COR-L47 (cell line): ENCODE measurements at regions not wholly inside any gene's neighbourhood (a gene's known extent, or its start where the extent isn't known, plus 50 kb on each side); places are given as distances from the start of the nearest gene placed in this dataset.
"Not testable (repeated sequence)": the region's sequence is repeated elsewhere in the genome, so short reads cannot be mapped to it uniquely, and the experiment has no call there.

Source experiments
- DNase-seq: peaks from one replicate; lab custom pipeline; 2025; lab: John Stamatoyannopoulos, UW

GRCh38 chr5:17978954-17979353 is 344.7 kb downstream of the TAF11L14 start:
- DNase-seq, result no peak

DNA sequence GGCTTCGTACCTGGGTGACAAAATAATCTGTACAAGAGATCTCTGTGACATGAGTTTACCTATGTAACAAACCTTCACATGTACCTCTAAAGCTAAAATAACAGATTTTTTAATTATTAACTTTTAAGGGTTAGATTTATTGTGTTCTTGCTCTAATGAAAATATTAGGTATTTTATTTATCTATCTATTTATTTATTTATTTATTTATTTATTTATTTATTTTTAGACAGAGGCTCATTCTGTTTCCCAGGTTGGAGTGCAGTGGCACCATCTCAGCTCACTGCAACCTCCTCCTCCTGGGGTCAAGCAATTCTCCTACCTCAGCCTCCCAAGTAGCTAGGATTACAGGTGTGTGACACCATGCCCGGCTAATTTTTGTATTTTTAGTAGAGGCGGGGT is 348.4 kb downstream of the TAF11L14 start:
- DNase-seq, result not testable (repeated sequence)

GRCh38 chr5:17989036-17989435 is 354.8 kb downstream of the TAF11L14 start:
- no peak for DNase-seq

DNA sequence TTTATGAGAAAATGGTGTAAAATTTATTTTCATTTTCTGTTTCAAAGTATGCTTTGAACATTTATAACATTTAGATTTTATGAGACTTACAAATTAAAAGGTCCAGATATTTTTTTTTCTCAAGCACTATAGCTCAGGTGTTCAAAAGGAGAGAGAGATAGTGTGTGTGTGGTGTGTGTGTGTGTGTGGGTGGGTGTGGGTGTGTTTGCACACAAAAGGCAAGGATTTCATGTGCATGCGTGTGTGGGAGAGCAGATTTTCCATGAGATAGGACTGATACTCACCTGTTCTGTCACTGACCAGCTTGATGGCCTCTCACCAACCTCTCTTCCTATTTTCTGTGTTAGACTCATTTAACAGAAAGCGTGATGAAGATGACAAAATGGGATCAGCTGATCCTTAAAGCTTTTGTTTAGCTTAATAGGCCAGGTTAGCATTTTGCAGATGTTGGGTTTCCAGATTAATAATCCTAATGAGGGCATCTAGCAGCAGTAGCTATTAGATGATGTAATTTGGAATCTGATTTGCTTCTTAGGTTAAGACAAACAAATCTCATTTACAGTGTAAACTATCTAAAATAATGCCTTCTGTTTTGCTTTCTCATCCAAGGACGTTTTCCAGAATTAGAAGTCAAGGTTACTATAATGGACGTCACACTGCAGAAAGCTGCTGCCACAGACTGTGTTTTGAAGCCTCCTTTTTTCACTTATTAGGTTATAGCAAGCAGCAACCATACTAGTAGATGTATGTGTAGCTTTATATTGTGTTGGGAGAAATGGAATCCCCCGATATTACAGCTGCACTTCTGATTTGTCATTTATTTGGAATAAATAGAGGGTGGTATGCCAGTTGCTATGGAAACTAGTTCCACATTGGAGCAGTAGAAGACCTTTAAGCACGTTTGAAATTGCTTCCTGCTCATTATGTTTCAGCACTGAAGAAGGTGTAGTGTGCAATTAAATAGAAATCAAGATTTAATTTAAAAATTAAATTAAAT is 355.6 kb downstream of the TAF11L14 start:
- peak; percentile 75 for DNase-seq

DNA sequence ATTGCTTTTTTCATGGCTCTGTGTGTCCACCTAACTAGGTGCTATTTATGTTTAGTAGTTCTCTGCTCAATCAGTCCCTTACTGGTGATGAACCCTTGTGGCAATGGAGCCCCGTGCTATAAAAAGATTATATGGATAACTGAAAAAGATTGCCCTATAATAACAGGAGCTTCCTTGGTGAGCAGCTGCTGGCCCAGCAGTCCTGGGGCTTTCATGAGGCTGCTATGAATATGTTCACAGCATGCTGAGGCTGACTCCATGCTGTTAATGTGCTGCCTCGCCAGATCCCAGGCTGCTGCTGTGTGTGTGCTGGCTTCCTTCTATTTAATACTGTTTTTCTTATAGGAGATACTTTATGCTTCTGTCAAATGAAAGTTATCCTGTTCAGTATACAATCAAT is 357.5 kb downstream of the TAF11L14 start:
- DNase-seq, result peak; percentile 87

DNA sequence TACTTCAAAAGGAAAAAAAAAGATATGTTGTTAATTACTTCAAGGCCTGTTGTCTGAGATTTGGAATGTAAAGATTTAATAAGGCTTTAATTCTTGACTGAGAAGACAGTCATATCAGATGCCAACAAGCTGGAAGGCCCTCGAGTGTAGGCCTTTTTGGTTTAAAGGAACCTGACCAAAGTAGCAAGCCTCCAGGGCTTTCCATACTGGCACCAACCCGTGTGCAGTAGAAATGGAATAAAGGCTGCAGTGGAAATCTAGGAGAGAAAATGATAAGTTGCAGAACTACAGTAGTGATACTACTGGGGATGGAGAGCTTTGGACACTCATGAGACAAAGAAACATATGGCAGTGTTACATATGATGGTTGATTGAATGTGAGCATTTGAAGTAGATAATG is 358.0 kb downstream of the TAF11L14 start:
- DNase-seq, result no peak

GRCh38 chr5:17995997-17996396 is 361.7 kb downstream of the TAF11L14 start:
- DNase-seq, result peak; percentile 18

GRCh38 chr5:17999858-18000257 is 365.6 kb downstream of the TAF11L14 start:
- no peak for DNase-seq

GRCh38 chr5:18000744-18001143 is 366.5 kb downstream of the TAF11L14 start:
- DNase-seq, result no peak

DNA sequence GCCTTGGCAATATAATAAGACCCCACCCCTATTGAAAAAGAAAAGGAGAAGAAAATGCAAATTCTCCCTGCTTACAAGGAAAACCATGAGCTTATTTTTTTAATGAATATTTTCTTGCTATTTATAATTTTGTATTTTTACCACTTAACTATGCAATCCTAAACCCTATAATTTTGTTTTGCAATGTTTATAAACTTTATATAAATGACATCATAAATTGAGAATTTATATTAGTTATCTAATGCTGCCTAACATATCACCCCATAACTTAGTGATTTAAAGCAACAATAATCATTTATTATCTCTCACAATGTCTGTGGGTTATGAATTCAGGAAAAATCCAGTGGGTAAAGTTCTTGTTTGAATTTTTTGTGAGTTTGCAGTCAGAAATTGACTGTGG is 369.1 kb downstream of the TAF11L14 start:
- no peak for DNase-seq

DNA sequence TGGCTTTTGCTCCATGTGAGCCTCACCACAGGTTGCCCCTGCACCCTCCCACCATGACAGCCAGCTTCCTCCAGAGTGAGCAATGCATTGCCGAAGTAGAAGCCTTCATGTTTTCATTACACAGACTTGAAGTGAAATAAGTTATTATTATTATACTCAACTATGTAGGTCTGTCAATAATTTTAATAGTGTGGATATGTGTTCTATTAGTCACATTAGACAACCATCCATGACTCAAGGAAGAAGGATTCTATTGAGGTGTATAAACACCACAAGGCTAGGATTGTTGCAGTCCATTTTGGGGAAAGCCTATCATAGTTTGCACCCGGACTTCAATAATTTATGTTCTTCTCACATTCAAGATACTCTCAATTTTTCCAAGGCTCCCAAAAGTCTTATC is 369.5 kb downstream of the TAF11L14 start:
- no peak for DNase-seq

DNA sequence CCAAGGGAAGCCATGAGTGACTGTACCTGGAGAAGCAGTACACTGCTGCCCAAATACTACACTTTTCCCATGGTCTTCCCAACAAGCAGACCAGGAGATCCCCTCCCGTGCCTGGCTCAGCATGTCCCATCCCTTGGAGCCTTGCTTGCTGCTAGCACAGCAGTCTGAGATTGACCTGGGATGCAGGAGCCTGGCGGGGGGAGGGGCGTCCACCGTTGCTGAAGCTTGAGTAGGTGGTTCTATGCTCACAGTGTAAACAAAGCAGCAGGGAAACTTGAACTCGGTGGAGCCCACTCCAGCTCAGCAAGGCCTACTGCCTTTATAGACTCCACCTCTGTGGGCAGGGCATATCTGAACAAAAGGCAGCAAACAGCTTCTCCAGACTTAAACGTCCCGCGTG is 372.0 kb downstream of the TAF11L14 start:
- DNase-seq, result not testable (repeated sequence)

DNA sequence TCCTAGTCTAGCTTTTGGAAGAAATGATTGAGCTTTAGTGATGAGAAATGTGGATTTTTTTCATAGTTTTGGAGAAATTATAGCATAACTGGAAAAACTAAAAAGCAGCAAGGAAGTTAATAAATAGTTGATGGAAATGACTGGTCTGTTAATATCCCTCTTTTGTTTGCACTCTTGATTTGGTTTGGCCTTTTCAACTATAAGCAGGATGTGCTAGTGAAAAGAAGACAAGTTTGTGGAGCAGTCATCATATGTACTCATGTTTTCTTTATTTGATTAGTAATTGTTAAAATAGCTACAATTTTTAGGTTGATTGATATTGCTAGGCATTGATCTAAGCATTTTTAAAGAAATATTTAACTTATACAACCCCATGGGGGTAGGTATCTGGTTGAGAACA is 374.7 kb downstream of the TAF11L14 start:
- no peak for DNase-seq

DNA sequence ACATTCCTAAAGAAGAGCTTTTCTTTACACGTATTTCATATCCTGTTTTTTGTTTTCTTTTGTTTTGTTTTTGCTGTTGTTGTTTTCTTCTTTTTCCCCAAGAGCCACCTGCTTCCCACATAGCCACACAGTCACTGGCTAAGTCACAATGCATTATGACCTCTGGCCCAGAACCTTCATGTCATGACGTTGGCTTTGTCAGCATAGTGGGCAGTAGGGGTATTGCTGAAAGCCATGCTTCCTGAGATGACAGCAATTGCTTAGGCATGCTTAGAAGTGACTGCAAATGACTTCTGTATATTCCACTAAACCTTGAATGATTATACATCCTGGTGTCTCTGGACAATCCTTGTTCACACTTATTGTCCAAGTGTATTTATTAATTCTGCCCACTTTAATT is 375.8 kb downstream of the TAF11L14 start:
- no peak for DNase-seq

DNA sequence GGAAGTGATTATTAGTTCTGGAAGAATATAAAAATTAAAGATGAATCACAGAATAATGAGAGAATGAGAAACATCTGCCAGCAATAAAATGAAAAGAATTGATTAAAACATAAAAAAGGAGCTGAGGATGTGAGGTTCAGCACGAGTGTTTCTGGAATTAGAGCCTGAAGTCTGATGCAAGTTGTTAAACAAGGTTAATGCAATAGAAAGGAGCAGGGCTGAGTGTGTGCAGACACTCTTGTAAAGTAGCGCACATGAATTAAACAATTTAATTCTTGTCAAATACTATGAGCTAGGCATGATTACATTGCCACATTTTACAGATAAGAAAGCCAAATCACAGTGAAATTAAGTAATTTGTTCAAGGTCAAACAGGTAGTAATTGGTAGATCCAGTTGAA is 384.2 kb downstream of the TAF11L14 start:
- DNase-seq, result no peak

GRCh38 chr5:18023275-18023674 is 389.0 kb downstream of the TAF11L14 start:
- DNase-seq, result no peak

DNA sequence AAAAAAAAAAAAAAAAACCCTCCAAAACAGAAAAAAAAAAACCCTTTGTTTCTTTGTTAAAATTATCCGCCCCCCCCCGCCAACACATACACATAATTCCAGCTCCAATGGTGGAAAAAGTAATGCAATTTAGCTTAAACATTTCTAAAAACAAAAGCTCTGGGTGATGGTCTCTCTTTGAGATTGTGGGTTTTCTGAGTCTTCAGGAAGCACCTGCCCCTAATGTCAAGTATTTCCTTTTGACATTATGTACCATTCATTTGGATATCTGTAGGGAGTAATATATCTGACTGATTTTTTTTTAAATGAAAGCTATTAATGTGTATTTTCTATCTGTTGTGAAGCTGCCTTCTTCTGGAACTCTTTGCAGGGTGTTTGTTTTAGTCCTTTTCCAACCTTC is 389.7 kb downstream of the TAF11L14 start:
- DNase-seq, result no peak

GRCh38 chr5:18024542-18024941 is 390.3 kb downstream of the TAF11L14 start:
- DNase-seq, result no peak

DNA sequence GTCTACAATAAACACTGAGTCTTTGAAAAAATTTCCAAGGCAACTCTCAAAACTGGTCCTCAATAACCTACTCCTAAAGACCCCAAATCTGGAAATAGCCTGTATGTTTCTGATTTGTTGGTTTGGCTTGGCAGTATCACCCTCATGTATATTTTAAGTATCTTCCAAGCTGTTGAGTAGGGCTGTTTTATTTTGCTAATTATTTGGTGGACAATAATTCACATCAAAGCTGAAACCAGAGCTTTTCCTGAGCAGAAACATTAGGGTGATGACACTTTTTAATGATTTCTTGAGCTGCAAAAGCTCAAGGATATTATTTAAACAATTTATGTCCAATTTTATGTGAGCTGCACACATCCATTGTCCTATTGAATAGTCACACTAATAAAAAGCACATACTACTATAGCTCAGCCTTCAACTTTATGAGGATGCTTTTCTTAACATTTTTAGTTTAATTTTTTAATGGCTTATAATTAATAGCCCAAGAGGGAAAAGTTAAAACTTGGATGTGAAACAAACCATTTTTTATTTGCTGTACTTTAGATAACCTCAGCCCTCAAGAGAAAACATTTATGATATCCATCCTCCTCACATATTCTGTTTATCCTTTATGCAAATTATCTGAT is 393.1 kb downstream of the TAF11L14 start:
- DNase-seq, result no peak

GRCh38 chr5:18028036-18028435 is 393.8 kb downstream of the TAF11L14 start:
- DNase-seq, result no peak

DNA sequence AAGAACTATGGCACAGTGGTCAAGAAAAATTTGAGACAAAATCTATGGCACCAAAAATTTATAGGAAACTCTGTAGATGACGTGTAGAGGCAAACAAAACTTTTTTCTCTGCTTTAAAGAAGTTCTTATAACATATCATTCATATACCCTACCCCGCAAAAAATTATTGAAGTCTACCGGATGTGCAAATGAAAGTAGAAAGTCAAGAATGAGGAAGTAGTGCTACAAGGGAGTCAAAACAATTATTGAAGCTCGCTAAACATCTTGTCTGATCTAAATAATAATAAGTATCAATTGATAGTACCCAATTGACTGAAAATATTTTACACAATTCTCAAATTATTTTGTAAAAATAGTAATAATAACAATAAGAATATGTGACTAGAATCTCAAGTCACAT is 398.5 kb downstream of the TAF11L14 start:
- no peak for DNase-seq

DNA sequence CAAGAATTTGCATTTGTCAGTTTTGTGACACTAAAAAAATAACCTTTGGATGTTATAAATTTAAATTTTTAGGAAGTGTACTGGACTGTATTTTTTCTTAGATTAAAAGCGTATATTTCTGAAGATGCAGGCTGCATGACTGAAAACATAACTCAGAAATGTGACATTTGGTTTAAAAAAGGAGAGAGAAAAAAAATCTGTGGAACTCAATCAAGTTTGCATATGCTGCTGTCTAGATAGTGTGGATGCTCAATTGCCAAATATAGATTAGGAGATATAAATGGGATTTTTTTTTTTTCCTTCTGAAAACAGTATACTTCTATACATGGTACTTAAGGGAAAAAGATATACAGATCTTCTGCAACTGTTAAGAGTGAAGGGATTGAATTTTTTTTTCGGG is 402.3 kb downstream of the TAF11L14 start:
- DNase-seq, result no peak

- no peak for DNase-seq
Observed at GRCh38 chr5:18037718-18038117, 403.5 kb downstream of the TAF11L14 start.
